ENCODE measurements at regions not wholly inside any gene's neighbourhood (a gene's known extent, or its start where the extent isn't known, plus 50 kb on each side); places are given as distances from the start of the nearest gene placed in this dataset.

DNA sequence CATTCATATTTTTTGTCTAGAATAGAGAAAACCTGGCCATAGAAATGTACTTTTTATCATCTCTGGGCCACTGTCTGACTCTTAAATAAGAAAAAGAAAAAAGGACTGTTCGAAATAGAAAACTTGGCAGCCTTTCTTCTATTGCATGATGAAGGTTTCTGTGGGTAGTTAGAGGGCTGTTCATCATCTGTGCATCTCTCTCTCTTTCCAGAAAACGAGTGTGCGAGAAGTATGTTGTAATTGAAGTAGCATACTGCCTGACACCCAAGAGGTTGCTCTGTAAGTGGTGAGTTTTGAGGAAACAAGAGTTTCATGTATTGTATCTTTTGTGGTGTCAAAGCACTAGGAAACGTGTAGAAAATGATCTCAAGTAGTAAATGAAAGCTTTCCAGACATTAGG is 343.2 kb upstream of the TMEM229A start:
- TF ChIP-seq POLR2A (IDR thresholded peaks at IDR 0.05): no peak
- TF ChIP-seq, protein P1, sequence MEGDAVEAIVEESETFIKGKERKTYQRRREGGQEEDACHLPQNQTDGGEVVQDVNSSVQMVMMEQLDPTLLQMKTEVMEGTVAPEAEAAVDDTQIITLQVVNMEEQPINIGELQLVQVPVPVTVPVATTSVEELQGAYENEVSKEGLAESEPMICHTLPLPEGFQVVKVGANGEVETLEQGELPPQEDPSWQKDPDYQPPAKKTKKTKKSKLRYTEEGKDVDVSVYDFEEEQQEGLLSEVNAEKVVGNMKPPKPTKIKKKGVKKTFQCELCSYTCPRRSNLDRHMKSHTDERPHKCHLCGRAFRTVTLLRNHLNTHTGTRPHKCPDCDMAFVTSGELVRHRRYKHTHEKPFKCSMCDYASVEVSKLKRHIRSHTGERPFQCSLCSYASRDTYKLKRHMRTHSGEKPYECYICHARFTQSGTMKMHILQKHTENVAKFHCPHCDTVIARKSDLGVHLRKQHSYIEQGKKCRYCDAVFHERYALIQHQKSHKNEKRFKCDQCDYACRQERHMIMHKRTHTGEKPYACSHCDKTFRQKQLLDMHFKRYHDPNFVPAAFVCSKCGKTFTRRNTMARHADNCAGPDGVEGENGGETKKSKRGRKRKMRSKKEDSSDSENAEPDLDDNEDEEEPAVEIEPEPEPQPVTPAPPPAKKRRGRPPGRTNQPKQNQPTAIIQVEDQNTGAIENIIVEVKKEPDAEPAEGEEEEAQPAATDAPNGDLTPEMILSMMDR (IDR thresholded peaks at IDR 0.05): no peak

Data from lower leg skin (tissue), 3 donors.